Activated CD4-positive, alpha-beta memory T cell treated with anti-CD3 and anti-CD28 coated beads for 36 hours (primary cell): ENCODE measurements at regions not wholly inside any gene's neighbourhood (a gene's known extent, or its start where the extent isn't known, plus 50 kb on each side); places are given as distances from the start of the nearest gene placed in this dataset.
"Not testable (repeated sequence)": the region's sequence is repeated elsewhere in the genome, so short reads cannot be mapped to it uniquely, and the experiment has no call there.

Experiments used
- CTCF ChIA-PET: fragments of 350-600 bp; sonication (Branson Sonifier 250); formaldehyde crosslinking; loops from one replicate; lab custom pipeline; 2021; ENCODE audit warnings: antibody characterized with exemption, inconsistent platforms; lab: Charles Lee
- POLR2A ChIA-PET: fragments of 350-600 bp; sonication (Branson Sonifier 250); formaldehyde crosslinking; loops from one replicate; lab custom pipeline; 2021; ENCODE audit warnings: antibody characterized with exemption; lab: Charles Lee
- DNase-seq: peaks from one replicate; pipeline ENCODE4 v3.0.0-alpha.2; 2020
- H3K27ac Mint-ChIP-seq: one replicate; pipeline ENCODE4 v1.8.0; 2021; ENCODE audit warnings: mixed read lengths
- H3K27me3 Mint-ChIP-seq: one replicate; pipeline ENCODE4 v1.8.0; 2021; ENCODE audit warnings: mixed read lengths
- H3K36me3 Mint-ChIP-seq: one replicate; pipeline ENCODE4 v1.8.0; 2021; ENCODE audit warnings: mixed read lengths
- H3K4me1 Mint-ChIP-seq: one replicate; pipeline ENCODE4 v1.8.0; 2021; ENCODE audit warnings: low read depth, mixed read lengths
- H3K4me3 Mint-ChIP-seq: one replicate; pipeline ENCODE4 v1.8.0; 2021; ENCODE audit warnings: mild to moderate bottlenecking, mixed read lengths
- H3K9me3 Mint-ChIP-seq: one replicate; pipeline ENCODE4 v1.8.0; 2021; ENCODE audit warnings: mixed read lengths
- intact Hi-C: fragments of 100-400 bp; cut with micrococcal nuclease; formaldehyde crosslinking; loops from one replicate; pipeline ENCODE4 v1.15.1; 2023

- Mint-ChIP-seq H3K27ac (no peak overlapping the region), H3K4me3 (no peak overlapping the region), H3K9me3 (no peaks in the 10 kb centered on the region), H3K4me1 (peaks cover 6% of the 10 kb centered on the region), H3K36me3 (no peaks in the 10 kb centered on the region), H3K27me3 (peaks cover 7% of the 10 kb centered on the region)
- ChIA-PET CTCF (no interaction called here), POLR2A (no interaction called here)
- intact Hi-C loops, result no loop called here
- DNase-seq, result no peak
Measured at GRCh38 chr3:13145131-13145825, 72.0 kb upstream of the IQSEC1 start.

GRCh38 chr3:13144163-13145023, 71.2 kb upstream of the IQSEC1 start:
- no peak overlapping the region for H3K4me3 Mint-ChIP-seq
- H3K27me3 Mint-ChIP-seq, result peaks cover 10% of the 10 kb centered on the region
- intact Hi-C loops, result no loop called here
- ChIA-PET CTCF (no interaction called here), POLR2A (no interaction called here)
- no peaks in the 10 kb centered on the region for H3K4me1 Mint-ChIP-seq
- H3K9me3 Mint-ChIP-seq, result no peaks in the 10 kb centered on the region
- no peak overlapping the region for H3K27ac Mint-ChIP-seq
- no peak for DNase-seq
- no peaks in the 10 kb centered on the region for H3K36me3 Mint-ChIP-seq

- Mint-ChIP-seq H3K9me3 (no peaks in the 10 kb centered on the region), H3K4me1 (no peaks in the 10 kb centered on the region), H3K36me3 (no peaks in the 10 kb centered on the region), H3K27me3 (peaks cover 10% of the 10 kb centered on the region), H3K4me3 (no peak overlapping the region), H3K27ac (no peak overlapping the region)
- CTCF ChIA-PET, result no interaction called here
- intact Hi-C loops, result no loop called here
- DNase-seq, result no peak
- POLR2A ChIA-PET, result no interaction called here
Measured at GRCh38 chr3:13143381-13144004, 70.3 kb upstream of the IQSEC1 start.

- Mint-ChIP-seq H3K27me3 (peaks cover 10% of the 10 kb centered on the region), H3K4me1 (no peaks in the 10 kb centered on the region), H3K36me3 (no peaks in the 10 kb centered on the region), H3K27ac (no peak overlapping the region), H3K4me3 (no peak overlapping the region), H3K9me3 (no peaks in the 10 kb centered on the region)
- intact Hi-C loops, result no loop called here
- CTCF ChIA-PET, result no interaction called here
- no peak for DNase-seq
- POLR2A ChIA-PET, result no interaction called here
Measured at GRCh38 chr3:13142552-13143380, 69.5 kb upstream of the IQSEC1 start.

GRCh38 chr3:13141991-13142412, 68.8 kb upstream of the IQSEC1 start:
- Mint-ChIP-seq H3K4me3 (no peak overlapping the region), H3K27me3 (peaks cover 12% of the 10 kb centered on the region), H3K27ac (no peak overlapping the region), H3K9me3 (no peaks in the 10 kb centered on the region), H3K36me3 (no peaks in the 10 kb centered on the region), H3K4me1 (no peaks in the 10 kb centered on the region)
- intact Hi-C loops, result no loop called here
- POLR2A ChIA-PET, result no interaction called here
- CTCF ChIA-PET, result no interaction called here
- peak; percentile 44 for DNase-seq

- DNase-seq, result no peak
- H3K4me3 Mint-ChIP-seq, result no peak overlapping the region
- CTCF ChIA-PET, result no interaction called here
- no peaks in the 10 kb centered on the region for H3K4me1 Mint-ChIP-seq
- intact Hi-C loops, result no loop called here
- H3K9me3 Mint-ChIP-seq, result no peaks in the 10 kb centered on the region
- POLR2A ChIA-PET, result no interaction called here
- H3K27ac Mint-ChIP-seq, result no peak overlapping the region
- no peaks in the 10 kb centered on the region for H3K36me3 Mint-ChIP-seq
- peaks cover 15% of the 10 kb centered on the region for H3K27me3 Mint-ChIP-seq
Measured at GRCh38 chr3:13141183-13141582, 68.0 kb upstream of the IQSEC1 start.

GRCh38 chr3:13140596-13140995, 67.4 kb upstream of the IQSEC1 start:
- Mint-ChIP-seq H3K27ac (no peak overlapping the region), H3K9me3 (no peaks in the 10 kb centered on the region), H3K4me3 (no peak overlapping the region), H3K36me3 (no peaks in the 10 kb centered on the region), H3K4me1 (no peaks in the 10 kb centered on the region), H3K27me3 (peaks cover 15% of the 10 kb centered on the region)
- CTCF ChIA-PET, result no interaction called here
- intact Hi-C loops, result no loop called here
- POLR2A ChIA-PET, result no interaction called here
- DNase-seq, result no peak

- intact Hi-C loops, result no loop called here
- no peak for DNase-seq
- peaks cover 15% of the 10 kb centered on the region for H3K27me3 Mint-ChIP-seq
- H3K36me3 Mint-ChIP-seq, result no peaks in the 10 kb centered on the region
- CTCF ChIA-PET, result no interaction called here
- H3K27ac Mint-ChIP-seq, result no peak overlapping the region
- no peaks in the 10 kb centered on the region for H3K4me1 Mint-ChIP-seq
- H3K4me3 Mint-ChIP-seq, result no peak overlapping the region
- POLR2A ChIA-PET, result no interaction called here
- no peaks in the 10 kb centered on the region for H3K9me3 Mint-ChIP-seq
Measured at GRCh38 chr3:13139471-13140065, 66.3 kb upstream of the IQSEC1 start.

- Mint-ChIP-seq H3K27me3 (peaks cover 15% of the 10 kb centered on the region), H3K36me3 (no peaks in the 10 kb centered on the region), H3K4me3 (no peak overlapping the region), H3K4me1 (no peaks in the 10 kb centered on the region), H3K27ac (no peak overlapping the region), H3K9me3 (no peaks in the 10 kb centered on the region)
- no peak for DNase-seq
- CTCF ChIA-PET, result no interaction called here
- POLR2A ChIA-PET, result no interaction called here
- intact Hi-C loops, result no loop called here
Measured at GRCh38 chr3:13138833-13139145, 65.6 kb upstream of the IQSEC1 start.

- Mint-ChIP-seq H3K4me3 (no peak overlapping the region), H3K9me3 (no peaks in the 10 kb centered on the region), H3K27me3 (peaks cover 17% of the 10 kb centered on the region), H3K27ac (no peak overlapping the region), H3K36me3 (no peaks in the 10 kb centered on the region), H3K4me1 (no peaks in the 10 kb centered on the region)
- ChIA-PET CTCF (no interaction called here), POLR2A (no interaction called here)
- DNase-seq, result no peak
- intact Hi-C loops, result no loop called here
Measured at GRCh38 chr3:13137941-13138832, 65.0 kb upstream of the IQSEC1 start.

- H3K4me3 Mint-ChIP-seq, H3K4me1 Mint-ChIP-seq, CTCF ChIA-PET, H3K27ac Mint-ChIP-seq, POLR2A ChIA-PET, DNase-seq, H3K9me3 Mint-ChIP-seq, intact Hi-C loops, H3K36me3 Mint-ChIP-seq: not testable (repeated sequence)
- H3K27me3 Mint-ChIP-seq, result peaks cover 14% of the 10 kb centered on the region
Measured at GRCh38 chr3:13136848-13137247, 63.6 kb upstream of the IQSEC1 start.
